Activated naive CD8-positive, alpha-beta T cell treated with anti-CD3 and anti-CD28 coated beads, Interleukin-2, amount 50 U/mL, for 24 hours (primary cell): ENCODE measurements at regions not wholly inside any gene's neighbourhood (a gene's known extent, or its start where the extent isn't known, plus 50 kb on each side); places are given as distances from the start of the nearest gene placed in this dataset.
"Not testable (repeated sequence)": the region's sequence is repeated elsewhere in the genome, so short reads cannot be mapped to it uniquely, and the experiment has no call there.

Experiments
- ATAC-seq: fragments of 150-1000 bp; cut with Tn5 transposase; one replicate; pipeline ENCODE4 v1.10.0; 2021
- DNase-seq: peaks from one replicate; pipeline ENCODE4 v3.0.0; 2021
- H3K27ac Mint-ChIP-seq: one replicate; pipeline ENCODE4 v1.8.0; 2021; ENCODE audit warnings: mild to moderate bottlenecking, mixed read lengths
- H3K27me3 Mint-ChIP-seq: one replicate; pipeline ENCODE4 v1.8.0; 2021; ENCODE audit warnings: mixed read lengths
- H3K36me3 Mint-ChIP-seq: one replicate; pipeline ENCODE4 v1.8.0; 2021; ENCODE audit warnings: low read depth, mixed read lengths
- H3K4me1 Mint-ChIP-seq: one replicate; pipeline ENCODE4 v1.8.0; 2021; ENCODE audit warnings: mixed read lengths
- H3K4me3 Mint-ChIP-seq: one replicate; pipeline ENCODE4 v1.8.0; 2021; ENCODE audit warnings: mild to moderate bottlenecking, moderate library complexity, mixed read lengths
- H3K9me3 Mint-ChIP-seq: one replicate; pipeline ENCODE4 v1.8.0; 2021; ENCODE audit warnings: mixed read lengths

- Mint-ChIP-seq H3K9me3 (no peaks in the 10 kb centered on the region), H3K27me3 (no peaks in the 10 kb centered on the region), H3K4me1 (peaks cover 3% of the 10 kb centered on the region), H3K27ac (no peak overlapping the region), H3K4me3 (no peak overlapping the region), H3K36me3 (no peaks in the 10 kb centered on the region)
- DNase-seq (no peak), ATAC-seq (no peak)
Observed at GRCh38 chr3:8421711-8422110, 79.9 kb upstream of the LMCD1 start.

- Mint-ChIP-seq H3K27ac (no peak overlapping the region), H3K36me3 (no peaks in the 10 kb centered on the region), H3K4me1 (no peaks in the 10 kb centered on the region), H3K27me3 (no peaks in the 10 kb centered on the region), H3K4me3 (no peak overlapping the region), H3K9me3 (no peaks in the 10 kb centered on the region)
- no peak for ATAC-seq
- no peak for DNase-seq
Observed at GRCh38 chr3:8423307-8423706, 78.3 kb upstream of the LMCD1 start.

GRCh38 chr3:8424281-8424680 is 77.3 kb upstream of the LMCD1 start:
- no peak for ATAC-seq
- Mint-ChIP-seq H3K4me1 (no peaks in the 10 kb centered on the region), H3K36me3 (no peaks in the 10 kb centered on the region), H3K9me3 (no peaks in the 10 kb centered on the region), H3K27me3 (no peaks in the 10 kb centered on the region), H3K27ac (no peak overlapping the region), H3K4me3 (no peak overlapping the region)
- DNase-seq, result no peak

- H3K4me1 Mint-ChIP-seq, result no peaks in the 10 kb centered on the region
- H3K27me3 Mint-ChIP-seq, result peaks cover 4% of the 10 kb centered on the region
- H3K9me3 Mint-ChIP-seq, result no peaks in the 10 kb centered on the region
- no peak overlapping the region for H3K4me3 Mint-ChIP-seq
- ATAC-seq (no peak), DNase-seq (no peak)
- H3K27ac Mint-ChIP-seq, result no peak overlapping the region
- H3K36me3 Mint-ChIP-seq, result no peaks in the 10 kb centered on the region
Observed at GRCh38 chr3:8436661-8437287, 64.8 kb upstream of the LMCD1 start.

DNA sequence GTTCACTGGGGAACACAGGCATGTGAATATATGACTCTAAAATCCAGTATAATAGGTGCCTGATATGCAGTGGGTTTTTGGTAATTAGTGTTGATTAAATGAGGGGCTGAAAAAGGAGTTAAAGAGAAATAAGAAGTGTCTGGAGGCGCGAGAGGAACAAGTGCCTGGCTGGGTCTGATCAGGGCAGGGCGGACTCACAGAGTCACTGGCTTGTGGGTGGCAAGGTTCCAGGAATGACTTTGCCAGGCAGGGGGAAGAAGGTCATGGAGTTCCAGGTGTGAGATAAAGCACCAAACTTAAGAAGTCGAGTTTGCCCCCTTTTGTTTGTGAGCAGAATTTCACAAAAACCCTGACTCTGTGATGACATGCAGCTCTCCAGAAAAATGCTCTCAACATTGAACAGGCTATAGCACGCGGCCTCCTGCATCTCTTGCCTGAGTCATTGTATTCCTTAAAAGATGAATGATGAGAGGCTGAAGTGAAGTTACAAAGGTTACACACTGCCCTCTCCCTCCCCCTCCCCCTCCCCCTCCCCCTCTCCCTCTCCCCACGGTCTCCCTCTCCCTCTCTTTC is 63.0 kb upstream of the LMCD1 start:
- Mint-ChIP-seq H3K36me3 (no peaks in the 10 kb centered on the region), H3K4me3 (no peak overlapping the region), H3K27me3 (no peaks in the 10 kb centered on the region), H3K4me1 (no peaks in the 10 kb centered on the region), H3K9me3 (no peaks in the 10 kb centered on the region), H3K27ac (no peak overlapping the region)
- no peak for ATAC-seq
- no peak for DNase-seq

DNA sequence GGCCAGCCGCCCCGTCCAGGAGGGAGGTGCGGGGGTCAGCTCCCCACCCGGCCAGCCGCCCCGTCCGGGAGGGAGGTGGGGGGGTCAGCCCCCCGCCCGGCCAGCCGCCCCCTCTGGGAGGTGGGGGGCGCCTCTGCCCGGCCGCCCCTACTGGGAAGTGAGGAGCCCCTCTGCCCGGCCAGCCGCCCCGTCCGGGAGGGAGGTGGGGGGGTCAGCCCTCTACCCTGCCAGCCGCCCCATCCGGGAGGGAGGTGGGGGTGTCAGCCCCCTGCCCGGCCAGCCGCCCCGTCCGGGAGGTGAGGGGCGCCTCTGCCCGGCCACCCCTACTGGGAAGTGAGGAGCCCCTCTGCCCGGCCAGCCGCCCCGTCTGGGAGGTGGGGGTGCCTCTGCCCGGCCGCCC is 61.5 kb upstream of the LMCD1 start:
- not testable (repeated sequence) for DNase-seq, H3K4me1 Mint-ChIP-seq, H3K4me3 Mint-ChIP-seq, ATAC-seq, H3K27ac Mint-ChIP-seq, H3K36me3 Mint-ChIP-seq, H3K9me3 Mint-ChIP-seq, H3K27me3 Mint-ChIP-seq

DNA sequence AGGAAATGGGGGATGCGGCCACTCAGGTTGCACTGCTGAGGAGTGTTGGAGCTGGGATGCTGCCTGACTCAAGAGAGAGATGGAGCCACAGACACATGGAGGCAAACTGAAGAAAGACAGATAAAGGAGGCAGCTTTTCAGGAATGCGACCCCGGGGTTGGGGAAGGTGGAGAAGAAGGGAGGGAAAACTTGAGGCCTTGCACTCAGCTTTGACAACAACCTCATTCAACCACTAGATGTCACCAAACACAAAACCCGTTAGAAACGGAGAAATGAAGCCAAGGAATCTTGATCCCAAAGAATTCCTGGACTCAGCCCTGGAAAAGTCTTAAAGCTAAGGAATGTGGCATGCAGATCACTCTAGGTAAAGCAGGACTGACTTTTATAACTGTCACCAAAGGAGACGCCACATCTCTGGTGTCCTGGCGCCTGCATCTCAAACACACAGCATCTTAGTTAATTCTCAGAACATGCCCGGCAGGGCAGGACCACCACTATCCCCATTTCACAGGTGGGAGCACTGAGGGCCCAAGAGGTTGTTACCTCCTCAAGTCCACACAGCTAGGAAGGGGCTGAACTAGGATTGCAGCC is 59.6 kb upstream of the LMCD1 start:
- H3K36me3 Mint-ChIP-seq, result no peaks in the 10 kb centered on the region
- H3K4me1 Mint-ChIP-seq, result no peaks in the 10 kb centered on the region
- H3K27ac Mint-ChIP-seq, result no peak overlapping the region
- no peak for DNase-seq
- no peak overlapping the region for H3K4me3 Mint-ChIP-seq
- H3K9me3 Mint-ChIP-seq, result no peaks in the 10 kb centered on the region
- H3K27me3 Mint-ChIP-seq, result peaks cover 12% of the 10 kb centered on the region
- ATAC-seq, result no peak

GRCh38 chr3:8442993-8443650 is 58.5 kb upstream of the LMCD1 start:
- ATAC-seq (no peak), DNase-seq (no peak)
- no peaks in the 10 kb centered on the region for H3K36me3 Mint-ChIP-seq

GRCh38 chr3:8443829-8444791 is 57.5 kb upstream of the LMCD1 start:
- H3K27me3 Mint-ChIP-seq, result peaks cover 20% of the 10 kb centered on the region
- no peak for DNase-seq

More at GRCh38 chr3:8442993-8443650, 58.5 kb upstream of the LMCD1 start:
- Mint-ChIP-seq H3K4me3 (no peak overlapping the region), H3K9me3 (no peaks in the 10 kb centered on the region), H3K27me3 (peaks cover 18% of the 10 kb centered on the region), H3K27ac (no peak overlapping the region), H3K4me1 (no peaks in the 10 kb centered on the region)

DNA sequence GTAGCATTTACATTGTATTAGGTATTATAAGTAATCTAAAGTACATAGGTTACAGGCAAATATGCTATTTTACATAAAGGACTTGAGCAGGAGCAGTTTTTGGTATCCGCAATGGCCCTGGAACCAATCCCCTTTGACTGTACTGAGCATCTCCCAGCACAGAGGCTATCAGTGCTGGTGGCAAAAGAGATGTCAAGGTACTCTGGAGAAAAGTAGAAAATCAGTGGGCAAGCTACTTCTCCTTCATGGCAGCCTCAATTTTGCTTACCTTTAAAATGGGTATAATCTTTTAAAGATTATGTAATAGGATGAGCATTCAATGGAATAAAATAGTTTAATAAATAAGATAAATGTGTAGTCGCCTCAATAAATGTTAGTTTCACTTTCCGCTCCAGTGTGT is 56.7 kb upstream of the LMCD1 start:
- Mint-ChIP-seq H3K27ac (no peak overlapping the region), H3K4me3 (no peak overlapping the region), H3K9me3 (no peaks in the 10 kb centered on the region), H3K4me1 (no peaks in the 10 kb centered on the region), H3K27me3 (peaks cover 20% of the 10 kb centered on the region), H3K36me3 (no peaks in the 10 kb centered on the region)
- DNase-seq (no peak), ATAC-seq (no peak)

More at GRCh38 chr3:8443829-8444791, 57.5 kb upstream of the LMCD1 start:
- Mint-ChIP-seq H3K36me3 (no peaks in the 10 kb centered on the region), H3K4me3 (no peak overlapping the region), H3K27ac (no peak overlapping the region), H3K9me3 (no peaks in the 10 kb centered on the region), H3K4me1 (no peaks in the 10 kb centered on the region)
- no peak for ATAC-seq

DNA sequence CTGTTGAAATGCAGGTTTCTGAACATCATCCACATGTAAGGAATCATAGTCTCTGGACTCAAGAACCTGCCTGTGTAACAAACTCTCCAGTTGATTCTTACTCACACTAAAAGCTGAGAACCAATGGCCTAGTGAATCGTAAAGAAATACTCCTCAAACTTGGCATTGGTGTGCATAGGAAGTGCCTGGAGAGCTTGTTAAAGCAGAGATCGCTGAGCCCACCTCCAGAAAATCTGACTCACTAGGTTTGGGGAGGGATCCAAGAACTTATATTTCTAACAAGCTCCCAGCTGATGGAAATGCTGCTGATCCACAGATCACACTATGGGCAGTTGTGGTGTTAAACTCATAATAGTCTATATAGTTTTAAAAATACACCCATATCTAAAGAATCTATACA is 55.8 kb upstream of the LMCD1 start:
- Mint-ChIP-seq H3K27ac (no peak overlapping the region), H3K9me3 (no peaks in the 10 kb centered on the region), H3K4me3 (no peak overlapping the region), H3K4me1 (no peaks in the 10 kb centered on the region), H3K27me3 (peaks cover 20% of the 10 kb centered on the region), H3K36me3 (no peaks in the 10 kb centered on the region)
- DNase-seq (no peak), ATAC-seq (no peak)

- no peak for DNase-seq
- Mint-ChIP-seq H3K36me3 (no peaks in the 10 kb centered on the region), H3K4me3 (no peak overlapping the region), H3K4me1 (no peaks in the 10 kb centered on the region), H3K27me3 (peaks cover 20% of the 10 kb centered on the region), H3K9me3 (no peaks in the 10 kb centered on the region), H3K27ac (no peak overlapping the region)
- no peak for ATAC-seq
Observed at GRCh38 chr3:8446845-8447244, 54.8 kb upstream of the LMCD1 start.

DNA sequence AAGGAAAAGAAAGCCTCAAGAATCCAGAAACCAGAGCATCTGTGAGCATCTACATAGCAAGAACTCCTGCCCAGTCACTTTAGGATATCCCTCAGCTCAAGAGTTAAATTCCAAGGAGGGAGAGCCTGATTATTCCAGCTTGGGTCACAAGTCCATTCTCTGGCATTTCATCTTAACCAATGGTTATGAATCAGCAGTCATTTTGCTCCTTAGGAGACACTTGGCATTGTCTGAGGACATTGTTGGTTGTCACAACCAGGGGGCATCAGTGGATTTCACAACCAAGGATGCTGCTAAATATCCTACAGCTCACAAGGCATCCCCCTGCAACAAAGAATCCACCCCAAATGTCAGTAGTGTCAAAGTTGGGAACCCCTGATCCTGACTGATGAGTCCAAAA is 51.0 kb upstream of the LMCD1 start:
- H3K36me3 Mint-ChIP-seq, result no peaks in the 10 kb centered on the region
- no peaks in the 10 kb centered on the region for H3K4me1 Mint-ChIP-seq
- peaks cover 18% of the 10 kb centered on the region for H3K27me3 Mint-ChIP-seq
- H3K4me3 Mint-ChIP-seq, result no peak overlapping the region
- H3K27ac Mint-ChIP-seq, result no peak overlapping the region
- DNase-seq (no peak), ATAC-seq (no peak)
- no peaks in the 10 kb centered on the region for H3K9me3 Mint-ChIP-seq

DNA sequence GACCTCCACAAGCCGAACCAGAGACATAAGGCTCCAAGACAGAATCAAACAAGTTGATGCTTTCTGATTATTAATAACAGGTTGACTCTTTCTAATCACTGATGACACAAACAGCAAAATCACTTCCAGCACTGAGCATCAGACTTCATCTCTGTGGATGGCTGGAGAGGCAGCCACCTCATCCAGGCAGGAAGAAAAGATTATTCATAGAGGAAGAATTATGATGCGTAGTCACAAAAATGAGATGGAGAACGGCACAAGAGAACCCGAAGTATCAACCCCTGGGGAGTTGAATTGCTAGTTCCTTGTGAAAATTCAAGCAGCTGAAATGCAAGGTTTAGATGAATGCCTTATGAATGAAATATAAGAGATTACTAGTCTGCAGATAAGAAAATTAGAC is 49.9 kb upstream of the LMCD1 start:
- ATAC-seq (no peak), DNase-seq (no peak)
- no peak overlapping the region for H3K4me3 Mint-ChIP-seq
- H3K4me1 Mint-ChIP-seq, result no peaks in the 10 kb centered on the region
- no peaks in the 10 kb centered on the region for H3K36me3 Mint-ChIP-seq
- peaks cover 13% of the 10 kb centered on the region for H3K27me3 Mint-ChIP-seq
- H3K27ac Mint-ChIP-seq, result no peak overlapping the region
- H3K9me3 Mint-ChIP-seq, result no peaks in the 10 kb centered on the region
